ENCODE measurements at regions not wholly inside any gene's neighbourhood (a gene's known extent, or its start where the extent isn't known, plus 50 kb on each side); places are given as distances from the start of the nearest gene placed in this dataset.

DNA sequence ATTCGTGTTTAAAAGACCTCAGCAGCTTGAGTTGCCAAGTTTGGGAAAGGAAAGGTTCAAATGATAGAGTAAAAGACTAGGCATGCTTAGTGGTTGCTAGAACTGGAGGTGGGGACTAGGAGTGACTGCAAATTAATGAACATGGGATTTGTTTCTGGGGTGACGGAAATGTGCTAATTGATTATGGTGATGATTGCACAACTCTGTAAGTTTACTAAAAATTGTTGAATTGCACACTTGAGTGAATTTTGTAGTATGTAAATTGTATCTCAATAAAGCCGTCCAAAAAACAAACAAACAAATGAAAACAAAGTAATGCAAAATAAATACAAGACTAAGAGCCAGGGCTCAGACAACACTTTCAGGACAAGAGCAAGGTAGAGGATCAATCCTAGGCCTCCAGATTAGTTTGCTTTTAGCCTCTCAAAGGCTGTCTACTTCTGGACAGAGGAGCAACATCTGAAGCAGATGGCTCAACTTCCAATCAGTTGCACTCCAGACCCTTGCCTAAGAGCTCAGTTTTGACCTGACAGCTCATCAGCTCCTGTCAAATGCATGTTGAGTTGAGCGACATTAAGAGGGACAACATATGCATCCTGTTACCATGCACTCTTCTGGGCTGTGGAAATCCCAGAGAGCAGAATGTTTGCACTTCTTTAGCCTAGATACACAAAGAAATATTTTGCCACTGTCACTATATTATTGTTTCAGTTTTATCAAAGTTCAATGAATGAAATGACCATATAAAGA lies 111.2 kb upstream of the ASIC2 start:
- no peak for TF ChIP-seq PRMT3 (CRISPR knock-in tag; IDR thresholded peaks at IDR 0.05; ENCODE audit: borderline replicate concordance, low read depth)
- TF ChIP-seq, protein P1, sequence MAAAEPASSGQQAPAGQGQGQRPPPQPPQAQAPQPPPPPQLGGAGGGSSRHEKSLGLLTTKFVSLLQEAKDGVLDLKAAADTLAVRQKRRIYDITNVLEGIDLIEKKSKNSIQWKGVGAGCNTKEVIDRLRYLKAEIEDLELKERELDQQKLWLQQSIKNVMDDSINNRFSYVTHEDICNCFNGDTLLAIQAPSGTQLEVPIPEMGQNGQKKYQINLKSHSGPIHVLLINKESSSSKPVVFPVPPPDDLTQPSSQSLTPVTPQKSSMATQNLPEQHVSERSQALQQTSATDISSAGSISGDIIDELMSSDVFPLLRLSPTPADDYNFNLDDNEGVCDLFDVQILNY (CRISPR knock-in tag; conservative IDR thresholded peaks at IDR 0.05), result no peak
- no peak for TF ChIP-seq ZNF530 (CRISPR knock-in tag; IDR thresholded peaks at IDR 0.05; ENCODE audit: low read depth)
- TF ChIP-seq ESRRA (CRISPR knock-in tag; IDR thresholded peaks at IDR 0.05; ENCODE audit: low read depth), result no peak
- no peak for TF ChIP-seq FOXK1 (CRISPR knock-in tag; IDR thresholded peaks at IDR 0.05; ENCODE audit: borderline replicate concordance, low read depth)
- TF ChIP-seq, protein P2, sequence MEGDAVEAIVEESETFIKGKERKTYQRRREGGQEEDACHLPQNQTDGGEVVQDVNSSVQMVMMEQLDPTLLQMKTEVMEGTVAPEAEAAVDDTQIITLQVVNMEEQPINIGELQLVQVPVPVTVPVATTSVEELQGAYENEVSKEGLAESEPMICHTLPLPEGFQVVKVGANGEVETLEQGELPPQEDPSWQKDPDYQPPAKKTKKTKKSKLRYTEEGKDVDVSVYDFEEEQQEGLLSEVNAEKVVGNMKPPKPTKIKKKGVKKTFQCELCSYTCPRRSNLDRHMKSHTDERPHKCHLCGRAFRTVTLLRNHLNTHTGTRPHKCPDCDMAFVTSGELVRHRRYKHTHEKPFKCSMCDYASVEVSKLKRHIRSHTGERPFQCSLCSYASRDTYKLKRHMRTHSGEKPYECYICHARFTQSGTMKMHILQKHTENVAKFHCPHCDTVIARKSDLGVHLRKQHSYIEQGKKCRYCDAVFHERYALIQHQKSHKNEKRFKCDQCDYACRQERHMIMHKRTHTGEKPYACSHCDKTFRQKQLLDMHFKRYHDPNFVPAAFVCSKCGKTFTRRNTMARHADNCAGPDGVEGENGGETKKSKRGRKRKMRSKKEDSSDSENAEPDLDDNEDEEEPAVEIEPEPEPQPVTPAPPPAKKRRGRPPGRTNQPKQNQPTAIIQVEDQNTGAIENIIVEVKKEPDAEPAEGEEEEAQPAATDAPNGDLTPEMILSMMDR (CRISPR knock-in tag; IDR thresholded peaks at IDR 0.05), result no peak

Measured in HepG2 (cell line).